GM18858 (cell line): ENCODE measurements at regions not wholly inside any gene's neighbourhood (a gene's known extent, or its start where the extent isn't known, plus 50 kb on each side); places are given as distances from the start of the nearest gene placed in this dataset.

Experiments used
- ATAC-seq: cut with Tn5 transposase; IDR thresholded peaks from one replicate; pipeline ENCODE4 v1.9.1; 2021; ENCODE audit not compliant: unreplicated experiment

GRCh38 chrX:15985937-15986336 is 131.3 kb upstream of the AP1S2 start:
- no peak for ATAC-seq

- ATAC-seq: no peak
Measured at GRCh38 chrX:15983034-15983433, 128.4 kb upstream of the AP1S2 start.

GRCh38 chrX:15977644-15978043 is 123.0 kb upstream of the AP1S2 start:
- no peak for ATAC-seq

- ATAC-seq: no peak
Measured at GRCh38 chrX:15976396-15976795, 121.8 kb upstream of the AP1S2 start.

GRCh38 chrX:15973946-15974345 is 119.3 kb upstream of the AP1S2 start:
- no peak for ATAC-seq

GRCh38 chrX:15973299-15973698 is 118.7 kb upstream of the AP1S2 start:
- no peak for ATAC-seq

- ATAC-seq: no peak
Measured at GRCh38 chrX:15971696-15972095, 117.1 kb upstream of the AP1S2 start.

GRCh38 chrX:15963858-15964257 is 109.2 kb upstream of the AP1S2 start:
- ATAC-seq: no peak

GRCh38 chrX:15960237-15960636 is 105.6 kb upstream of the AP1S2 start:
- no peak for ATAC-seq

GRCh38 chrX:15956681-15957080 is 102.1 kb upstream of the AP1S2 start:
- no peak for ATAC-seq

- ATAC-seq: no peak
Measured at GRCh38 chrX:15953801-15954200, 99.2 kb upstream of the AP1S2 start.

- no peak for ATAC-seq
Measured at GRCh38 chrX:15952212-15952611, 97.6 kb upstream of the AP1S2 start.

GRCh38 chrX:15948318-15948660 is 93.7 kb upstream of the AP1S2 start:
- no peak for ATAC-seq

- no peak for ATAC-seq
Measured at GRCh38 chrX:15947648-15948317, 93.2 kb upstream of the AP1S2 start.

- ATAC-seq: no peak
Measured at GRCh38 chrX:15946783-15947580, 92.4 kb upstream of the AP1S2 start.

GRCh38 chrX:15943391-15943790 is 88.8 kb upstream of the AP1S2 start:
- no peak for ATAC-seq

GRCh38 chrX:15942307-15942706 is 87.7 kb upstream of the AP1S2 start:
- ATAC-seq: no peak

GRCh38 chrX:15939737-15940136 is 85.1 kb upstream of the AP1S2 start:
- ATAC-seq: no peak

GRCh38 chrX:15938072-15938471 is 83.5 kb upstream of the AP1S2 start:
- no peak for ATAC-seq

- ATAC-seq: no peak
Measured at GRCh38 chrX:15931362-15931761, 76.7 kb upstream of the AP1S2 start.

- no peak for ATAC-seq
Measured at GRCh38 chrX:15930585-15930984, 76.0 kb upstream of the AP1S2 start.

GRCh38 chrX:15929194-15929593 is 74.6 kb upstream of the AP1S2 start:
- ATAC-seq: no peak

- no peak for ATAC-seq
Measured at GRCh38 chrX:15926622-15927021, 72.0 kb upstream of the AP1S2 start.
